Liver (tissue), 8 donors: ENCODE measurements at regions not wholly inside any gene's neighbourhood (a gene's known extent, or its start where the extent isn't known, plus 50 kb on each side); places are given as distances from the start of the nearest gene placed in this dataset.

Source experiments
- DNase-seq: peaks from one replicate; pipeline ENCODE4 v3.0.0-alpha.2; 2017; ENCODE audit warnings: low spot score
- H3K27ac ChIP-seq, 2 donors: one replicate each; pipeline ENCODE4 v1.7.0; 2013; ENCODE audit warnings: inconsistent platforms in 2 of 2, low read length in 2 of 2, control low read depth in 1 of 2, low read depth in 1 of 2, mild to moderate bottlenecking in 1 of 2
- H3K27me3 ChIP-seq, 4 donors: one replicate each; pipeline versions ENCODE4 v1.6.1 to v1.7.0; 2013; ENCODE audit warnings: low read length in 3 of 4, inconsistent platforms in 1 of 4, mild to moderate bottlenecking in 1 of 4, moderate library complexity in 1 of 4; ENCODE audit not compliant: control insufficient read depth in 4 of 4, insufficient read depth in 4 of 4
- H3K36me3 ChIP-seq, 4 donors: one replicate each; pipeline versions ENCODE4 v1.6.1 to v1.7.0; 2013; ENCODE audit warnings: low read length in 3 of 4, mild to moderate bottlenecking in 3 of 4, low read depth in 1 of 4, moderate library complexity in 1 of 4; ENCODE audit not compliant: control insufficient read depth in 4 of 4, insufficient read depth in 3 of 4
- H3K4me1 ChIP-seq, 4 donors: one replicate each; pipeline versions ENCODE4 v1.6.1 to v1.7.0; 2013; ENCODE audit warnings: low read length in 3 of 4, mild to moderate bottlenecking in 3 of 4, moderate library complexity in 1 of 4; ENCODE audit not compliant: control insufficient read depth in 4 of 4, insufficient read depth in 4 of 4
- H3K4me3 ChIP-seq, 3 donors: one replicate each; pipeline versions ENCODE4 v1.6.1 to v1.7.0; 2013; ENCODE audit warnings: low read length in 3 of 3, control low read depth in 1 of 3, low read depth in 1 of 3, mild to moderate bottlenecking in 1 of 3
- H3K9ac ChIP-seq, 2 donors: one replicate each; pipeline ENCODE4 v1.7.0; 2013; ENCODE audit warnings: low read length in 2 of 2, mild to moderate bottlenecking in 2 of 2, moderate library complexity in 2 of 2, control low read depth in 1 of 2, low read depth in 1 of 2
- H3K9me3 ChIP-seq, 4 donors: one replicate each; pipeline versions ENCODE4 v1.6.1 to v1.7.0; 2013; ENCODE audit warnings: low read length in 3 of 4; ENCODE audit not compliant: control insufficient read depth in 4 of 4
- CTCF ChIP-seq: fragments of 150-350 bp; IDR thresholded peaks from 2 replicates; pipeline ENCODE4 v1.5.1; 2017; ENCODE audit warnings: improper control_type of control experiment, low read depth, low read length; ENCODE audit not compliant: missing input control
- EGR1 ChIP-seq, 2 donors: IDR thresholded peaks; 2 replicates each; pipeline ENCODE4 v1.6.1; 2016 to 2018; ENCODE audit warnings: antibody characterized with exemption in 2 of 2, low read depth in 2 of 2
- FOXA1 ChIP-seq: IDR thresholded peaks from 2 replicates; pipeline ENCODE4 v1.6.1; 2016; ENCODE audit warnings: antibody characterized with exemption
- FOXA2 ChIP-seq: IDR thresholded peaks from 2 replicates; pipeline ENCODE4 v1.6.1; 2016; ENCODE audit warnings: antibody characterized with exemption
- GABPA ChIP-seq, 2 donors: IDR thresholded peaks in 1 of 2; conservative IDR thresholded peaks in 1 of 2; 2 replicates each; pipeline ENCODE4 v1.6.1; 2016; ENCODE audit warnings: antibody characterized with exemption in 2 of 2, mild to moderate bottlenecking in 1 of 2, moderate library complexity in 1 of 2
- HNF4G ChIP-seq: IDR thresholded peaks from 2 replicates; pipeline ENCODE4 v1.6.1; 2016; ENCODE audit warnings: antibody characterized with exemption
- MAX ChIP-seq: IDR thresholded peaks from 2 replicates; pipeline ENCODE4 v1.6.1; 2016; ENCODE audit warnings: antibody characterized with exemption
- RAD21 ChIP-seq, 2 donors: IDR thresholded peaks; 2 replicates each; pipeline ENCODE4 v1.6.1; 2016; ENCODE audit warnings: antibody characterized with exemption in 2 of 2, mild to moderate bottlenecking in 2 of 2
- REST ChIP-seq: IDR thresholded peaks from 2 replicates; pipeline ENCODE4 v1.6.1; 2016; ENCODE audit warnings: antibody characterized with exemption, mild to moderate bottlenecking
- TAF1 ChIP-seq: conservative IDR thresholded peaks from 2 replicates; pipeline ENCODE4 v1.6.1; 2016; ENCODE audit warnings: antibody characterized with exemption, mild to moderate bottlenecking
- YY1 ChIP-seq: IDR thresholded peaks from 2 replicates; pipeline ENCODE4 v1.6.1; 2016; ENCODE audit warnings: antibody characterized with exemption, mild to moderate bottlenecking
- ZBTB33 ChIP-seq: IDR thresholded peaks from 2 replicates; pipeline ENCODE4 v1.6.1; 2016; ENCODE audit warnings: antibody characterized with exemption
- WGBS: extraction: QIAGEN DNeasy Blood & Tissue Kit; methylation state at CpG from one replicate; pipeline ENCODE4 v1.1.7; 2013; 5-methylcytosine and 5-hydroxymethylcytosine counted together
- donor health status: healthy.
- donor health status: healthy.
- donor health status: healthy.
- donor health status: healthy.
- donor health status: healthy.

- no peak overlapping the region for H3K9ac ChIP-seq
- peaks cover 0 to 1% (median 0%) of the 10 kb centered on the region in 4 donors for H3K9me3 ChIP-seq
- DNase-seq: no peak
- H3K4me1 ChIP-seq: no peaks in the 10 kb centered on the region
- no peaks in the 10 kb centered on the region for H3K36me3 ChIP-seq
- no peak for TF ChIP-seq REST
- no peak for TF ChIP-seq CTCF
- no peak for TF ChIP-seq MAX
- TF ChIP-seq HNF4G: no peak
- TF ChIP-seq YY1: no peak
- TF ChIP-seq RAD21 (IDR thresholded peaks at IDR 0.05): no peak
- TF ChIP-seq ZBTB33: no peak
- no peak for TF ChIP-seq FOXA1
- peaks cover 0 to 5% (median under 1%) of the 10 kb centered on the region in 4 donors for H3K27me3 ChIP-seq
- WGBS: 54% methylated on average over 6 of the region's 6 CpGs
- no peak overlapping the region for H3K4me3 ChIP-seq
- H3K27ac ChIP-seq: no peak overlapping the region
Measured at GRCh38 chr10:120115959-120116358, 223.4 kb downstream of the SEC23IP start.

- Histone ChIP-seq H3K9me3 (peaks cover 0 to 1% (median 0%) of the 10 kb centered on the region in 4 donors), H3K36me3 (no peaks in the 10 kb centered on the region), H3K27ac (no peak overlapping the region), H3K4me3 (no peak overlapping the region), H3K4me1 (no peaks in the 10 kb centered on the region), H3K27me3 (peaks cover 0 to 7% (median 0%) of the 10 kb centered on the region in 4 donors), H3K9ac (no peak overlapping the region)
- DNase-seq: no peak
- TF ChIP-seq REST (no peak), ZBTB33 (no peak), FOXA2 (no peak), EGR1 (IDR thresholded peaks at IDR 0.05; ENCODE audit: low read depth in 2 of 2) (no peak), TAF1 (no peak), FOXA1 (no peak), GABPA (IDR thresholded peaks at IDR 0.05 in 1 of 2, conservative IDR thresholded peaks at IDR 0.05 in 1 of 2) (no peak)
- WGBS: 90% methylated on average over 1 of the region's 1 CpG
Measured at GRCh38 chr10:120121768-120122167, 229.2 kb downstream of the SEC23IP start.
